GM19455 (cell line): ENCODE measurements at regions not wholly inside any gene's neighbourhood (a gene's known extent, or its start where the extent isn't known, plus 50 kb on each side); places are given as distances from the start of the nearest gene placed in this dataset.

Source experiments
- ATAC-seq: cut with Tn5 transposase; IDR thresholded peaks from one replicate; pipeline ENCODE4 v1.9.1; 2021; ENCODE audit not compliant: unreplicated experiment

- ATAC-seq, result no peak
These were observed 86.7 kb upstream of the PRMT6 start for GRCh38 chr1:106969731-106970130.

DNA sequence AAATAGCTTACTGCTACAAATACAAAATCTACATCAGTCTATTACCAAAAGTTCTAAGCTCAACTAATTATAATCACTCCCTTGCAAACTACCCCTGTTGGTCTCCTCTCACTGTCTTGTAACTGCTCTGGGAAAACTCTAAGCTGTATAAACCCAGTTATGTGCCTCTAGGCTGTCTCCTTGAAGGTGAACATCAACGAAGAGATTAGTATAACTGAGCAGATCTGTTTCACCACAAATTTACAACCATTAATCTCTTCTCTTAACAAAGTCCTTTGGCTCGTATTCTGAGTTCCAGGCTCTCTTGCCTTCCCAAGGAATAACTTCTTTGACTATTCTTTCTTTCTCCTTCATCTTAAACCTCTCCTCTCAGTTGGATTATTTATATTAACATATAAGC lies 84.4 kb upstream of the PRMT6 start:
- no peak for ATAC-seq

- no peak for ATAC-seq
These were observed 80.5 kb upstream of the PRMT6 start for GRCh38 chr1:106975944-106976343.

DNA sequence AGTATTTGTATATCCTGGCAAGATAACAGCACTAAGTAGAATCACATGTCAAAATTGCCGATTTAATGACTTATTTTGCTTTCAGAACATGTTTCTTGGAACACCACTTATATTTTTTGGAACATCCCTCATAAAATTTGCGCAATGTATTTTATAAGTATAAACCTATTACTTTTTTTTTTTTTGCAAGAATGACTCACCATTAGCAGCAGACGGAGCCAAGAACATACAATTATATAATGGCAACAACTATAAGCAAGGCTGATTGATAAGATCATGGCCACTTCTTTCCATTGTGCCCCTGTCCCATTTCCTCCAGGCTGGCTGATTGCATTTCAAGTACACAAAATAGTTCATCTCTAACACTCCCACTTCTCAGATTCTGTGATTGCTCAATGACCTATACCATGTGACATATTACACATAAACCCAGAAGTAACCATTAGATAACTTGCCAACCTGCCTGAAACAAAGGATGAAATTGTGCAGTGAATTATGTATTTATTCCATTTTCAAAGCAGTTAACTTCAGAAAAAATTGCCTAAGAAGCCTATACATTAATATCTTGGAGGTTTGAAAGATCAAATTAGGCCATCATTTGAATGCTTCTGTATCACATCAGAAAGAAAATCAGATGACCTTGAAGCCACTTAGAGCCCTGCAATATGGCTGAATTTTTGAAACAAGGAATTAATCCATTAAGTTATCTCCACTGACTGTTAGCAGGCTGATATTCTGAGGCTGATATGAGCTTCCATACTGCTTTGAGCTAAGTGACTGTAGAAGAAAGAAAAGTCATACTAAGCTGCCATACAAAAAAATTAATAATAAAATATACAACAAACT lies 77.8 kb upstream of the PRMT6 start:
- no peak for ATAC-seq

DNA sequence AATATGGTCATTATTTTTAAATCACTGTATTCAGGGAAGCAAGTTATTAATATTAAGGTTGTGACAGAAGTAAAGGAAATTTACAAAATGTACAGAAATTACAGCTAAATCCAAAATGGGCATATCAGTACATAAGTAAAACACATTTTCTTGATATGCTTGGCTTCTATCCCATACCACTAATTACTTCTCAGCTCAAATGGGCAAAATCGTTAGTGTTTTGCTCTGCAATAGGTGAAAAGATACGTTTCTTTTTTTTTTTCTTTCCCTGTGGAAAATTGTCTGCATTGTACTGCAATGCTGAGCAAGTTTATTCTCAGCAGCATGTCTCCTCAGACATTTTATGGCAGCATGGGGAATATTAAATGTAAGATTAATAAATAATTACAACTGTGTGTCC lies 77.1 kb upstream of the PRMT6 start:
- no peak for ATAC-seq

DNA sequence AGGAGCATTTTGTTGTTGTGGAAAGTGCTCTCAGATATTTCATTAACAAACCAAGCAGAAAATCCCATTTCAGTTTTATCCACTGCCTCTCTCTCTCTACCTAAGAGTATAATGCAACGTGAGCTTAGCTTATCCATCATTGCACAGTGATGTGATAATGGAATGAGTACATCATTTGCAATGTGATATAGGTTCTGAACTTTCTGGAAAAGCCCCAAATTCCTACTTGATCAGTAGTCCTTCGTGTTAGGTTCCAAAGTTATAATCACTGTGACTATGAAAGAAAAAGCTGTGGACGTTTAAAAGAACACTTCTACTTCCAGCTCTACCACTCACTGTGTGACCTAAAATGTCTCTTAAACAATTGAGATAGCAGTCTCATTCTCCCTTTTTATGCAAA lies 76.4 kb upstream of the PRMT6 start:
- no peak for ATAC-seq

DNA sequence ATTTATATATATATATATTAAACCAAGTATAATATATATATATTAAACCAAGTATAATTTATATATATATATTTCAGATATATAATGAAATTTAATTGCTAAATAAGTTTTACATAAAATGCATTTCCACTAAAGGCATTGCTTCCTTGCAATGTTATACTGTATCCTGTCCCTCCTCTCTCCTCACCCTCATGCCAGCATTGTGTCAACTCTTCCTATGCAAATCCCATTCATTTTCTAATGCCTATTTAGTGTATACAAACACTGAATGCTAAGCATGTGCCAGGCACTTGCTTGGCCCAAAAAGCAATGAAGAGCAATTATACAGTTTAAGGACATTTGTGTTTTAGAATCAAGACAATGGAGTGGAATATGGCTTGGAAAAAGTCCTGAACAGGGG lies 71.7 kb upstream of the PRMT6 start:
- no peak for ATAC-seq

DNA sequence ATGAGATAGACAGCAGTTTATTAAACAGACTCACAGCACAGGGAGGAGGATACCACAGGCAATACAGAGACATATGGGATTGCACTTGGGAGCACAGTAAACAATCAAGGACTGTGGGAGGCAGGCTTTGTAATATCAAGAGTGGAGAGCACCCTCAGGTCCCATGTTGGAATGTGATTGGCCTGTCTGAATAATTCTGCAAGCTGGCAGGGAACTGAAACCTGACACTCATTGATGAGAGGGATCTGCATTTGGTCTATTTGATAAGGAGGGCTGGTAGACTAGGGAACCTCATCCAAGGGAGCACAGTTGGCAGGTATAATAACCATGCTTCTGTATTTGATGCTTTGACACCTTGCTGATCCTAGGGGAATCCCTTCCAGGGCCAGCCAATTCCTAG lies 69.9 kb upstream of the PRMT6 start:
- ATAC-seq, result no peak

DNA sequence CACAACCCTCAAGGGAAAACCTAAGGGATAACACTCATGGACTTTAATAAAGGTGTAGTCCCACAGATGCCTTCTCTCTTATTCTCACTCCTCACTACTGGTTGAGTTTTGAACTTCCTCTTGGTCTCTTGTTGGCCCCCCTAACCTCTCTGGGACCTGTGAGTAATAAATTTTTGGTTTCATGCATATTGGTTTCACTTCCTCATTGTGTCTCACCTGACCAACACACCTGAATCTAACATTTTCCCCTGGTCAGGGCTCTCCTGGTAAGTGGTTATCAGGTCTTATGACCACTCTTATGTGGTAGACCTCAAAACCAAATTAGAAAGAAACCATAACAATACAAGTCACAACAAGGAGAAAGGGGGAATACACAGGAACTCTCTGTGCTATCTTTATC lies 60.5 kb upstream of the PRMT6 start:
- ATAC-seq, result peak; percentile 90

GRCh38 chr1:106998431-106999002 lies 58.0 kb upstream of the PRMT6 start:
- ATAC-seq, result no peak

- no peak for ATAC-seq
These were observed 55.6 kb upstream of the PRMT6 start for GRCh38 chr1:107000902-107001301.

DNA sequence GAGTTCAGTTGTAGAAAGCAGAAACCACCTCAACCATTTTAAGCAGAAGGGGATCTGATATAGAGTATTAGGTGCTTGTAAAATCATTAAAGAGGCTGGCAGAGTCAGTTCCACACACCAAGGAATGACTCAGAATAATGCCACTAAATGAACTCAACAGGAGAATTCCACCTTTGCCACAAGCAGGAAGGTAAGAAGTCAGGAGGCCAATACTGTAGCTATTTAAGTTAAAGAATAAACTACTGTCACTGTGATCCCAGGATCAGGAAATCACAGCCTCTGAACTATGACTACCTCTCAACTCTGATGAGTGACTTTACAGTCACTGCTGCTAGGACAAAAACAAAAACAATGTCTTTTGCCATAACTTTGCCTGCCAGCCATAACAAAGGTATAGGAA lies 52.5 kb upstream of the PRMT6 start:
- no peak for ATAC-seq

DNA sequence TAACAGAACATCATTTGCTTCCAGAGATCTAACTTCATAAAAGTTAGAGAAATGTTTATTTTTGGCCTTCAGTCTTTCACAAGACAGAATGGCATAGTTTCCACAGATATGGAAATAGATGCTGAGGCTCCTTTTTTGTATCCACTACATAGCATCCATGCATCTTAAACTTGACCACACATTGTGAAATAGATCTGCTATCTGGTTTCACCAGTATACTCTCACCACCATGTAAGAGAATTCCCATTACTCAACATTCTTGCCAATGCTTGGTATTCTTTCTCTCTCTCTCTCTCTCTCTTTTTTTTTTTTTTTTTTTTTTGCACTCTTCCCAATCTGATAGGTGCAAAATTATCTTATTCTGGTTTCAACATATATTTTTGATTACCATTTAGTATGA lies 52.1 kb upstream of the PRMT6 start:
- ATAC-seq, result no peak
